OCI-LY1 (cell line): ENCODE measurements at regions not wholly inside any gene's neighbourhood (a gene's known extent, or its start where the extent isn't known, plus 50 kb on each side); places are given as distances from the start of the nearest gene placed in this dataset.

ENCODE experiments used
- H2AFZ ChIP-seq: fragments of 200-600 bp; sonication (generic), shearing (Covaris generic); 2 replicates; pipeline ENCODE4 v1.6.0; 2014; ENCODE audit warnings: antibody characterized with exemption, mild to moderate bottlenecking, low read length
- H3F3A ChIP-seq: fragments of 200-600 bp; sonication (generic), shearing (Covaris generic); 2 replicates; pipeline ENCODE4 v1.6.0; 2014; ENCODE audit warnings: mild to moderate bottlenecking, antibody characterized with exemption, low read length, moderate library complexity; ENCODE audit not compliant: insufficient read depth
- H3K27ac ChIP-seq: fragments of 200-600 bp; sonication (generic); 2 replicates; pipeline ENCODE4 v1.5.1; 2014; ENCODE audit warnings: low read length, mixed run types, mild to moderate bottlenecking, low read depth; ENCODE audit not compliant: poor library complexity, severe bottlenecking
- H3K27me3 ChIP-seq: fragments of 200-600 bp; sonication (generic); 2 replicates; pipeline ENCODE4 v1.6.0; 2014; ENCODE audit warnings: antibody characterized with exemption, mild to moderate bottlenecking, low read length, moderate library complexity; ENCODE audit not compliant: insufficient read depth
- H3K36me3 ChIP-seq: fragments of 200-600 bp; sonication (generic); 2 replicates; pipeline ENCODE4 v1.6.1; 2014; ENCODE audit warnings: mild to moderate bottlenecking, antibody characterized with exemption, low read length, moderate library complexity, mixed read lengths; ENCODE audit not compliant: insufficient read depth
- H3K4me1 ChIP-seq: fragments of 200-600 bp; sonication (generic); 2 replicates; pipeline ENCODE4 v1.5.1; 2014; ENCODE audit warnings: mild to moderate bottlenecking, low read length, moderate library complexity; ENCODE audit not compliant: insufficient read depth, severe bottlenecking
- H3K4me2 ChIP-seq: fragments of 200-600 bp; sonication (generic), shearing (Covaris generic); 2 replicates; pipeline ENCODE4 v1.6.1; 2014; ENCODE audit warnings: low read length
- H3K4me3 ChIP-seq: fragments of 200-600 bp; sonication (generic); 2 replicates; pipeline ENCODE4 v1.5.1; 2014; ENCODE audit warnings: low read length, low read depth, mild to moderate bottlenecking, mixed read lengths; ENCODE audit not compliant: poor library complexity, severe bottlenecking
- H3K79me2 ChIP-seq: fragments of 200-600 bp; shearing (Covaris generic); 2 replicates; pipeline ENCODE4 v1.6.1; 2016; ENCODE audit warnings: mixed run types, low read length, mixed read lengths; ENCODE audit not compliant: insufficient read depth
- H3K9ac ChIP-seq: fragments of 200-600 bp; sonication (generic), shearing (Covaris generic); 2 replicates; pipeline ENCODE4 v1.6.1; 2014; ENCODE audit warnings: mild to moderate bottlenecking, low read length, mixed read lengths
- H3K9me2 ChIP-seq: fragments of 200-600 bp; sonication (generic), shearing (Covaris generic); 2 replicates; pipeline ENCODE4 v1.6.1; 2014; ENCODE audit warnings: low read depth, mild to moderate bottlenecking, low read length, mixed read lengths
- H3K9me3 ChIP-seq: fragments of 200-600 bp; shearing (Covaris generic); 2 replicates; pipeline ENCODE4 v1.6.1; 2014; ENCODE audit warnings: low read length, mixed read lengths
- H4K20me1 ChIP-seq: fragments of 200-600 bp; sonication (generic), shearing (Covaris generic); 2 replicates; pipeline ENCODE4 v1.6.0; 2016; ENCODE audit warnings: mild to moderate bottlenecking, low read length; ENCODE audit not compliant: insufficient read depth
- CTCF ChIP-seq: fragments of 200-600 bp; sonication (generic), shearing (Covaris generic); IDR thresholded peaks from 2 replicates; pipeline ENCODE4 v1.5.1; 2017; ENCODE audit warnings: mild to moderate bottlenecking, antibody characterized with exemption, low read length, moderate library complexity, mixed read lengths
- EZH2 ChIP-seq: fragments of 200-600 bp; sonication (generic), shearing (Covaris generic); IDR thresholded peaks from 2 replicates; pipeline ENCODE4 v1.8.0; 2017; ENCODE audit warnings: borderline replicate concordance, mixed run types, mild to moderate bottlenecking, antibody characterized with exemption, low read length, moderate library complexity, mixed read lengths

GRCh38 chr3:59247402-59247841 is 197.6 kb upstream of the CFAP20DC start:
- H2AFZ ChIP-seq, result no peak overlapping the region
- TF ChIP-seq CTCF (no peak), EZH2 (no peak)

GRCh38 chr3:59246719-59247401 is 197.0 kb upstream of the CFAP20DC start:
- no peaks in the 10 kb centered on the region for H3K4me1 ChIP-seq
- H3F3A ChIP-seq, result no peaks in the 10 kb centered on the region
- H3K79me2 ChIP-seq, result no peaks in the 10 kb centered on the region
- no peak overlapping the region for H3K27ac ChIP-seq
- H4K20me1 ChIP-seq, result no peaks in the 10 kb centered on the region
- H3K9me3 ChIP-seq, result no peaks in the 10 kb centered on the region
- TF ChIP-seq CTCF (no peak), EZH2 (no peak)
- H3K9me2 ChIP-seq, result no peaks in the 10 kb centered on the region
- no peaks in the 10 kb centered on the region for H3K27me3 ChIP-seq
- no peaks in the 10 kb centered on the region for H3K36me3 ChIP-seq
- no peak overlapping the region for H3K9ac ChIP-seq
- no peak overlapping the region for H3K4me2 ChIP-seq
- no peak overlapping the region for H2AFZ ChIP-seq
- H3K4me3 ChIP-seq, result no peak overlapping the region

More at GRCh38 chr3:59247402-59247841, 197.6 kb upstream of the CFAP20DC start:
- Histone ChIP-seq H3K27ac (no peak overlapping the region), H3K9me2 (no peaks in the 10 kb centered on the region), H3K4me1 (no peaks in the 10 kb centered on the region), H3F3A (no peaks in the 10 kb centered on the region), H3K9me3 (no peaks in the 10 kb centered on the region), H3K36me3 (no peaks in the 10 kb centered on the region), H3K79me2 (no peaks in the 10 kb centered on the region), H3K9ac (no peak overlapping the region), H4K20me1 (no peaks in the 10 kb centered on the region), H3K4me2 (no peak overlapping the region), H3K27me3 (no peaks in the 10 kb centered on the region), H3K4me3 (no peak overlapping the region)

GRCh38 chr3:59245859-59246501 is 196.2 kb upstream of the CFAP20DC start:
- H4K20me1 ChIP-seq, result no peaks in the 10 kb centered on the region
- H3K9ac ChIP-seq, result no peak overlapping the region
- H3K4me1 ChIP-seq, result no peaks in the 10 kb centered on the region
- no peaks in the 10 kb centered on the region for H3K36me3 ChIP-seq
- no peaks in the 10 kb centered on the region for H3K27me3 ChIP-seq
- no peak for TF ChIP-seq EZH2
- TF ChIP-seq CTCF, result no peak
- H3F3A ChIP-seq, result no peaks in the 10 kb centered on the region
- H3K9me3 ChIP-seq, result no peaks in the 10 kb centered on the region
- no peak overlapping the region for H3K27ac ChIP-seq
- H2AFZ ChIP-seq, result no peak overlapping the region
- no peak overlapping the region for H3K4me3 ChIP-seq
- H3K9me2 ChIP-seq, result no peaks in the 10 kb centered on the region
- H3K79me2 ChIP-seq, result no peaks in the 10 kb centered on the region
- H3K4me2 ChIP-seq, result no peak overlapping the region
